ENCODE measurements at regions not wholly inside any gene's neighbourhood (a gene's known extent, or its start where the extent isn't known, plus 50 kb on each side); places are given as distances from the start of the nearest gene placed in this dataset.

GRCh38 chr11:116263019-116263418, 509.8 kb downstream of the BUD13 start:
- no peak for DNase-seq (ENCODE audit: low read depth, low spot score)

GRCh38 chr11:116262370-116262769, 510.4 kb downstream of the BUD13 start:
- no peak for DNase-seq (ENCODE audit: low read depth, low spot score)

- no peak for DNase-seq (ENCODE audit: low read depth, low spot score)
Observed at GRCh38 chr11:116261606-116262005, 511.2 kb downstream of the BUD13 start.

- DNase-seq (ENCODE audit: low read depth, low spot score), result no peak
Observed at GRCh38 chr11:116258821-116259220, 514.0 kb downstream of the BUD13 start.

- DNase-seq (ENCODE audit: low read depth, low spot score), result no peak
Observed at GRCh38 chr11:116257883-116258282, 514.9 kb downstream of the BUD13 start.

- DNase-seq (ENCODE audit: low read depth, low spot score), result no peak
Observed at GRCh38 chr11:116257092-116257491, 515.7 kb downstream of the BUD13 start.

GRCh38 chr11:116256215-116256614, 516.6 kb downstream of the BUD13 start:
- DNase-seq (ENCODE audit: low read depth, low spot score), result no peak

GRCh38 chr11:116255321-116255953, 517.4 kb downstream of the BUD13 start:
- no peak for DNase-seq (ENCODE audit: low read depth, low spot score)

- DNase-seq (ENCODE audit: low read depth, low spot score), result no peak
Observed at GRCh38 chr11:116250155-116250554, 522.6 kb downstream of the BUD13 start.

- no peak for DNase-seq (ENCODE audit: low read depth, low spot score)
Observed at GRCh38 chr11:116249561-116249960, 523.2 kb downstream of the BUD13 start.

GRCh38 chr11:116244889-116245288, 527.9 kb downstream of the BUD13 start:
- DNase-seq (ENCODE audit: low read depth, low spot score), result no peak

- DNase-seq (ENCODE audit: low read depth, low spot score), result no peak
Observed at GRCh38 chr11:116244439-116244838, 528.3 kb downstream of the BUD13 start.

- DNase-seq (ENCODE audit: low read depth, low spot score), result no peak
Observed at GRCh38 chr11:116243991-116244390, 528.8 kb downstream of the BUD13 start.

- no peak for DNase-seq (ENCODE audit: low read depth, low spot score)
Observed at GRCh38 chr11:116242006-116242405, 530.8 kb downstream of the BUD13 start.

GRCh38 chr11:116240710-116241109, 532.1 kb downstream of the BUD13 start:
- DNase-seq (ENCODE audit: low read depth, low spot score), result no peak

GRCh38 chr11:116239247-116239646, 533.5 kb downstream of the BUD13 start:
- no peak for DNase-seq (ENCODE audit: low read depth, low spot score)

GRCh38 chr11:116234989-116235568, 537.7 kb downstream of the BUD13 start:
- no peak for DNase-seq (ENCODE audit: low read depth, low spot score)

GRCh38 chr11:116233561-116233960, 539.2 kb downstream of the BUD13 start:
- DNase-seq (ENCODE audit: low read depth, low spot score), result no peak

GRCh38 chr11:116232364-116232828, 540.4 kb downstream of the BUD13 start:
- DNase-seq (ENCODE audit: low read depth, low spot score), result no peak

- no peak for DNase-seq (ENCODE audit: low read depth, low spot score)
Observed at GRCh38 chr11:116231543-116231942, 541.2 kb downstream of the BUD13 start.

- DNase-seq (ENCODE audit: low read depth, low spot score), result no peak
Observed at GRCh38 chr11:116230438-116230837, 542.3 kb downstream of the BUD13 start.

- no peak for DNase-seq (ENCODE audit: low read depth, low spot score)
Observed at GRCh38 chr11:116229236-116229970, 543.4 kb downstream of the BUD13 start.

GRCh38 chr11:116226731-116227130, 546.1 kb downstream of the BUD13 start:
- DNase-seq (ENCODE audit: low read depth, low spot score), result no peak

Data from pulmonary artery endothelial cell (primary cell).